DMS 273 (cell line): ENCODE measurements at regions not wholly inside any gene's neighbourhood (a gene's known extent, or its start where the extent isn't known, plus 50 kb on each side); places are given as distances from the start of the nearest gene placed in this dataset.

Experiments
- DNase-seq: peaks from one replicate; lab custom pipeline; 2025; ENCODE audit not compliant: unreplicated experiment; lab: John Stamatoyannopoulos, UW

- DNase-seq = no peak
These were observed 206.2 kb upstream of the MAF start for GRCh38 chr16:79806757-79807156.

GRCh38 chr16:79805621-79806020 lies 205.1 kb upstream of the MAF start:
- DNase-seq = no peak

GRCh38 chr16:79801646-79802045 lies 201.1 kb upstream of the MAF start:
- DNase-seq = no peak

GRCh38 chr16:79800016-79800608 lies 199.6 kb upstream of the MAF start:
- DNase-seq = no peak

GRCh38 chr16:79798416-79799053 lies 198.0 kb upstream of the MAF start:
- DNase-seq = no peak

- no peak for DNase-seq
These were observed 196.9 kb upstream of the MAF start for GRCh38 chr16:79797486-79797885.

- DNase-seq = no peak
These were observed 195.0 kb upstream of the MAF start for GRCh38 chr16:79795556-79795955.

GRCh38 chr16:79794941-79795340 lies 194.4 kb upstream of the MAF start:
- no peak for DNase-seq

GRCh38 chr16:79792664-79793351 lies 192.3 kb upstream of the MAF start:
- no peak for DNase-seq

- no peak for DNase-seq
These were observed 191.5 kb upstream of the MAF start for GRCh38 chr16:79792076-79792475.

- no peak for DNase-seq
These were observed 190.3 kb upstream of the MAF start for GRCh38 chr16:79790854-79791253.

- DNase-seq = no peak
These were observed 188.4 kb upstream of the MAF start for GRCh38 chr16:79788949-79789348.

GRCh38 chr16:79786389-79786788 lies 185.9 kb upstream of the MAF start:
- DNase-seq = no peak

- DNase-seq = no peak
These were observed 183.5 kb upstream of the MAF start for GRCh38 chr16:79784007-79784406.

GRCh38 chr16:79777679-79778078 lies 177.1 kb upstream of the MAF start:
- no peak for DNase-seq

- DNase-seq = peak; percentile 30
These were observed 175.8 kb upstream of the MAF start for GRCh38 chr16:79776243-79776847.

GRCh38 chr16:79772784-79773183 lies 172.2 kb upstream of the MAF start:
- DNase-seq = no peak

- DNase-seq = no peak
These were observed 171.5 kb upstream of the MAF start for GRCh38 chr16:79772048-79772447.

GRCh38 chr16:79770244-79771064 lies 169.9 kb upstream of the MAF start:
- DNase-seq = peak; percentile 93

GRCh38 chr16:79769928-79770243 lies 169.3 kb upstream of the MAF start:
- no peak for DNase-seq

- no peak for DNase-seq
These were observed 168.9 kb upstream of the MAF start for GRCh38 chr16:79769270-79769927.
